Gastrocnemius medialis (tissue), 4 donors: ENCODE measurements at regions not wholly inside any gene's neighbourhood (a gene's known extent, or its start where the extent isn't known, plus 50 kb on each side); places are given as distances from the start of the nearest gene placed in this dataset.

Experiments
- CTCF ChIP-seq, 5 experiments: fragments of 450-650 bp in 3 of 5; fragments of 200-600 bp in 2 of 5; sonication (generic) in 2 of 5; IDR thresholded peaks in 4 of 5; conservative IDR thresholded peaks in 1 of 5; 1 replicate in 4 of 5; 2 replicates in 1 of 5; pipeline ENCODE4 v1.5.1; 2016 to 2019; ENCODE audit warnings: antibody characterized with exemption in 5 of 5, mild to moderate bottlenecking in 3 of 5, moderate library complexity in 3 of 5
- POLR2A ChIP-seq, 2 donors: fragments of 450-650 bp; IDR thresholded peaks; one replicate each; pipeline ENCODE4 v1.6.1; 2017; ENCODE audit warnings: antibody characterized with exemption in 2 of 2, mild to moderate bottlenecking in 2 of 2, moderate library complexity in 2 of 2

GRCh38 chr2:133953524-133953923 lies 300.3 kb upstream of the MGAT5 start:
- TF ChIP-seq CTCF (IDR thresholded peaks at IDR 0.05 in 4 of 5, conservative IDR thresholded peaks at IDR 0.05 in 1 of 5): no peak
- TF ChIP-seq POLR2A (IDR thresholded peaks at IDR 0.05): no peak
